ENCODE measurements at regions not wholly inside any gene's neighbourhood (a gene's known extent, or its start where the extent isn't known, plus 50 kb on each side); places are given as distances from the start of the nearest gene placed in this dataset.

DNA sequence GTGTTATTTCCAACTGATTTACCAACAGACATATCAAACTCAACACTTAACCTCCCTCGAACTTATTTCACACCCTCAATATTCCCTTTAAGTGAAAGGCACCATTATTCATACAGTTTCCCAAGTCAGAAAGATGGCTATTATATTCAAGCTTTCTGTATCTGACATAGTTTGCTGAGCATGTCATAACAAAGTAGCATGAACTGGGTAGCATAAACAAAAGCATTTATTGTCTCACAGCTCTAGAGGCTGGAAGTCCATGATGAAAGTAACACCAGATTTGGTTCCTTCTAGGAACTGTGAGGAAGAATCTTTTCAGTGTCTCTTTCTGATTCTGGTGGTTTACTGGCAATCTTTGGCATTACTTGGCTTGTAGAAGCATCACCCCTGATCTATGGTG, 1388.6 kb downstream of the TECRL start:
- no peak for DNase-seq

DNA sequence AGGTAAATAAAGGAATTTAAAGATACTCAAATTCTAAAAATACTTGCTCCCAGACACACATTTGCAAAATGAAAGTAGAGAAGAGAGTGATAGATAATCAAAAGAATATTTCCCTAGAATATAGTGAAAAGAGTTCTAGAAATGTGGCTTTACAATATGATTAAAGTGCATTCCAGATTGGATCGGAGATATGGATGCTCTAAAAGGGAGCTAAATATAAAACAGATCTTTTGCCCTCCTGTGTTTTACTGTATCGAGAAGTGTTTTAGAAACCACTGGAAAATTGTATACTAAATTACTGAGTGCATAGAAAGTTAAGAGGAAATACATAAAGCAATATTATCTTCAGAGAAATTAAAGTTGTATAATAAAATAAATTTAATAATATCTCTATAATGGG, 1392.0 kb downstream of the TECRL start:
- DNase-seq: no peak

DNA sequence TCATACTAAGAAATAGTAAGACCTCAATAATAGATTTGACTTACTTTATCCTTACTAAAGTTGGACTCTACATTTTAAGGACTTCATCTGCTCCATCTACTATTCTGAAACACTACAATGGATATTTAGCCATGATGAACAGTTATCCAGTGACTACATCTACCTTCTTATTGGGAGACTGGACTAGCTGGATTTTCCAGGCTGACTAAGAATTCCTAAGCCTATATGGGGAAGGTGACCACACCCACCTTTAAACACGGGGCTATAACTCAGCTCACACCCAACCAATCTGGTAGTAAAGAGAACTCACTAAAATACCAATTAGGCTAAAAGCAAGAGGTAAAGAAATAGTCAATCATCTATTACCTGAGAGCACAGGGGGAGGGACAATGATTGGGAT, 1438.4 kb downstream of the TECRL start:
- DNase-seq: no peak

DNA sequence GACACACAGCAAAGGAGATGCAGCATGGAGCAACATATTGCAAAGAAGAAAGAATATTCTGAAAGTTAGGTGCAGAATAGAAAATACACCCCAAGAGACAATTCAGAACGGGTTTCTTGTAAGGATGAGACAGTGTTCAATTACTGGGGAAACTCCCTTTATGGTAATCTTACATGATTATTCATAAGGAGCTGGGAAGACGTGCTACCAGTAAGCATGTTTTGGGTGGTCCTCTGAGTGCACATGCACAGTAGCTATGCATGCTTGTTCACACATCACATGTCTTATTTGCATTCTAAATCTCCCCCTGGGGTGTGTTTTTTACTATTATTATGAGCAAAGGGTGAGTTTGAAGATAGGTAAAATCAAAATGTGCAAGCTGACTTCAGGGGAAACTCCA, 1448.8 kb downstream of the TECRL start:
- no peak for DNase-seq

DNA sequence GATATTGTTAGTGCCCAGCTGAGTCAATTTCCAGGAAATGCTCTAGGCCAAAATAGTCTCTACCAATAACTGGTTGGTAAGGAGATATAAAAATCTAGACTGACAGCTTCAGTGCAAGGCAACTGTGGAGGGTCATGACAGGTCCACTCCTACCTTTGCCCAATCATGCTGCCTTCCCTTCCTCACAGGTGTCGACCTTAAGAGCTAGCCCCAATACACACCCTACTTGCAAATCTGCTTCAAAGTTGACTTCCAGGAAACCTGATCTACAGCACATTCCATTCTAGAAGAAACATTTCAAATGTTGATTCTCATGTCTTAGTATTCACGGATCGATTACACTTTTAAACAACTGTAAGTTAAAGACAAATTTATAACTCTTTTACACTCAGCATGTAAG, 1455.5 kb downstream of the TECRL start:
- no peak for DNase-seq

DNA sequence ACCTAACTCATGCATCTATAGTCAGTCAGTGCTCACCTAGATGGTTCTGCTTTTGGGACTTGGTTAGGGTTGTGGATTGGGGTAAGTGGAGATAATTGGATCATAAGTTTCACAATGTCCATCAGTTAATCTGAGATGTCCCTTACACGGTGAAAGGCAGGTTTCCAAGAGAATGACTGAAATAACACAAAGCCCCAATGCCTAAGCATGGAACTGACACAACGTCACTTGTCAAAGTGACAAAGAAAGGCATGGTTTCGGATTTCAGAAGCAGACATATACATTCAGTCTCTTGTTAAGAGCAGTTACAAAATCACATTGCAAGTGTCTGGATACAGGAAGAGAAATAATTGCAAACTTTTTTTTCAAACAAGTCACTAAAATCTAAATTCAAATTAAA, 1456.9 kb downstream of the TECRL start:
- no peak for DNase-seq

DNA sequence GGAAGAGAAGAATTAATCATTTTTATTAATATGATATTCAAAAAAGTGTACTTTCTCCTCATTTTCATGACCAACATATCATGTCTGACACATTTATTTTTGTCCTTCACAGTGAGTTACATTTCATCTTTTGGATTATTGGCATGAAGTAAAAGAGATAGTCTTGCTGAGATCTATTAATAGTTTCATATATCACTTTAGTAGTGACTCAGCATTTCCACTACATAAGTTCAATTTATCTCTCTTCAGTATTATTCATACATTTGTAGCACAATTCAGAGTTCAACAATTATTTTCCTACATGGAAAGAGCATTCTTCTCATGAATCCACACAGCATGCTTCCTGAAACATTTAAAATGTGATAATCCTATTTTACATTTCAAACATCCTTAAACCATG, 1461.1 kb downstream of the TECRL start:
- DNase-seq: no peak

DNA sequence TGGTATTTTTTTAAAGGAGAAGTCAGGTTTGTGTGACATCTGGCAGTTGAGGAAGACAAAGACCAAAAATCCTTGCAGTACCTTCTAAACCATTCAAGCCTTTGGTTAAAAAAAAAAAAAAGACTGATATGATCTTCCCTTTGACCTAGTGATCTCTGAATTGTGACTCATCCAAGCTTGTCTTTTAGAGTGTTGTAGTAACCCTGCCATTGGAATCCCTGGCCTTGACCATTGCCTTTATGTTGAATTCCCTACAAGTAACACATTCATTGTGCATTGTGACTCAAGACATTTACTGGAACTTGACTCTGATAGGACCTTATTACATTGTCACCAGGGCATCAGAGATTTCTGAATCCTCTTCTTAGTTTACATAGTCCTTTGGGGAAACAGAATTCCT, 1469.0 kb downstream of the TECRL start:
- no peak for DNase-seq

DNA sequence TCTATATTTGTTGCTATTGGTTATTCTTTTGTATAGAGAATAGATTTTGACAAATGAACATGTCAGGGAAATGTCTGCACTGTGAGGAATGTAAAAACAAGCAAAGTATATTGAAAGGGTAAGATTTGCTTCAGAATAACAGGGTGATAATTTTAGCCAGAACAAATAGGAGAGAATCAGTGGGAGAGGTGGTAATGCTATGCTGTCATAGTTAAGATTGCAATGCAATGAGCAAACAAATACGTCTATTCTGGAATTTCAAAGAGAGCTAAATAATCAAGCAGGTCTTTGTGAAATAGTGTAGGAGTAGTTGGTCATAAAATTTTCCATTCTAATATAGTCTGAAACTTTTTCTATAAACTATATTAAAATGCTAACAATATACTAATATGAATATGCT, 1478.4 kb downstream of the TECRL start:
- no peak for DNase-seq

DNA sequence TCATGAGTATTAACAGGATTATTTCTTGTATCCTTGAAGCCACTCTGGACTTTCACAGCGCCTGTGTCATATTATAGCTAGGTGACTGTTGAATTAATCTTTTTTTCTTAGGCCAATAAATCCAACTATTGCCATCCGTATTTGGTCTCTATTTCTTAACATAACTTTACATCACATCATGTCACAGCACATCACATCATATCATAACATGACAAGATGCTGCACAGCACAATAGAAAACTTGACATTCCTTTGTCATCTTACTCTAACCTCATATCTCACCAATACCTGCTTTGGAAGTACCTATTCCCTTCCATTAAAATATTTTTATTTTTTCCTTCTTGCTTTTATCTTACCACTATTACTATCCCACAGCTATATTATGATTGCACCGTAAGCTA, 1480.8 kb downstream of the TECRL start:
- DNase-seq: no peak

DNA sequence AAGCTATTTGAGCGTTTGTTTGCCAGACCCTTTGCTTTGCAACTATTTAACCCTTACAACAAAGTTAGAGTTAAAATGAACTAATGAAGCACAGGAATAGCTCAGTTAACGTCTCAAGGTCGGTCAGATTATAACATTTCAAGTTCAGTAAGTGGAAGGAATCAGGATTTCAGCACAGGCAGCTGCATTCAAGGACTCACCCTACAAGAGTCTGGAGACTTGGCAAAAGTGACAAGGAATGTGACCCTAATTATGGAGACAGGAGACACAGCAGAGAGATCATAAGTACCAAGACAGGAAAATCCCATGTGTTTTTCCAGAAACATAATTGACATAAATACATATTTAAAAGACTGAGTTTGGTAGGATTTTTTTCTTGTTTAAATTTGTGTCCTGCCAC, 1481.7 kb downstream of the TECRL start:
- DNase-seq: no peak

DNA sequence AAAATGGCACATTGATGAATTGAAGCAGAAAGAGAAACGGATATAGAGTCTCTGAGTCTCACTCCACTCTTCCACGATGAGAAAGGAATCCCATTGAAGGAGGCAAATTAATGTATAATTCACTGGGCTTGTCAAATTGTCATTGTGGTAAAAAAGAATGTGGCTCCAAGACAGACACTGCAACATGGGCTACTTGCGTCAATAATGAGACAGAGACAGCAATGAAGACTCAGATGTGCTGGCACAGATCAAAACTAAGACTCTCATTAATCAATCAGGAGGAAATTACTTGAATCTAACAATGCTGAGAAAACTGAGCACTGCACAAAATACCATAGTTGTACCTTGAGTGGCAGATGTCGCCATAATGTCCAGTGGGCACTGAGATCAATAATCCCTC, 1485.5 kb downstream of the TECRL start:
- no peak for DNase-seq

DNA sequence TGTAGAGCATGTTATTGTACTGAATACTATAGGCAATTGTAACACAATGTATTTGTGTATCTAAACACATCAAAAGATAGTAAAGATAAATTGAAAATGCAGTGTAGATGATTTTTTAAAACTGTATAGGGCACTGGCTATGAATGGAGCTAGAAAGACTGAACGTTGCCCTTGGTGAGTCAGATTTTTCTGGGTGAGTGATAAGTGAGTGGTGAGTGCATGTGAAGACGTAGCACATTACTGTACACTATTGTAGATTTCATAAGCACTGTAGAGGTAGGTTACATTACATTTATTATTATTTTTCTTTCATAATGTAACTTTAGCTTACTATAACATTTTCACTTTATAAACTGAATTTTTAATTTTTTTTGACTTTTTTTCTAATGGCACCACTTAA, 1491.6 kb downstream of the TECRL start:
- no peak for DNase-seq

DNA sequence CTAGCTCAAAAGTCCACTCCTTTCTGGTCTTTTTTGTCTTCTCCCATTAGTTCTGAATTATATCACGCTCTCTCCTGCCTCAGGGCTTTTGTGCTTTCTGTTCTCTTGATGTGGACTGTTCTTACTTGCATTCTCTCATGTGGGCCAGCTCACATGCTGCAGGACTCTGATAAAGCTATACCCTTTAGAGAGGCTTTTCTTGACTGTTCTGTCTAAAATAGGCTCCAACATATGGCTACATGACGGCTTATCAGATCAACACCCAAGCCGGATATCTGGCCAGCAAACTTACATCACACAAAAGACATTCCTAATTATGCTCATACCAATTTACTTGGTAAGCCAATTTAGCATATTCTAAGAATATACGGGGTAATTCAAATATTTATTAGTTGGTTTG, 1494.5 kb downstream of the TECRL start:
- no peak for DNase-seq

DNA sequence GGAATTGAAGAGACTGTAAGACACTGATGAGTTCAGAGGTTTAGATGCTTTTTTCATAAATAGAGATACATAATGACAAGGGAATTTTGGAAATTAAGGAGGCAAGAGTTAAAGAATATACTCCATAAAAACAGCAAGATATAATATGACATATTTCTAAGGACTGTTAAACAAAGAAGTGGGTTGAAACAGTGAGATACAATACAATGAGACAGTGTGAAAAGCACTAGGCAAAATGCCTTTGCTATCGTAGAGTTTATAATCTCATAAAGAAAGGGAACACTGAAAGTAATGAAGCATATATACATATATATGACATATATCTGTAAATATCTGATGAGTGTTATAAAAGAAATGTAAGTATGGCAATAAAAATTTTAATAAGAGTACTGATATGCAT, 1496.2 kb downstream of the TECRL start:
- no peak for DNase-seq

DNA sequence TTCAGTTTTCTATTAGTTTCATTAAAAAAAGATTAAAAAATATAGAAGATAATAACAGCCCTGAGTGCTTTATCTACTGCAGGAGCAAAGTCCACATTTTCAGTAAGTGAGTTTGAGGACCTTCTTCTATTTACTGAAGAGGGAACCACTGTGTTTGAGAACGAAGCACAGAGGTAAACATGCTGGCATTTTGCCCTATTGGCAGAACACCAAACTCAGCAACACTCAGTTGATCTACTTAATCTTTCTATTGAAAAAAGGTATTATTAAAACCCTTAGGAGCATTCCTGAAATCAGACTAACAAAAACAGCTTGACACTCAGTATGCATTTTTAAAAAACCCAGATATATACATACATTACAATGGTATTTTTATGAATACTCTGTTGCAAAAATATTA, 1496.7 kb downstream of the TECRL start:
- DNase-seq: no peak

DNA sequence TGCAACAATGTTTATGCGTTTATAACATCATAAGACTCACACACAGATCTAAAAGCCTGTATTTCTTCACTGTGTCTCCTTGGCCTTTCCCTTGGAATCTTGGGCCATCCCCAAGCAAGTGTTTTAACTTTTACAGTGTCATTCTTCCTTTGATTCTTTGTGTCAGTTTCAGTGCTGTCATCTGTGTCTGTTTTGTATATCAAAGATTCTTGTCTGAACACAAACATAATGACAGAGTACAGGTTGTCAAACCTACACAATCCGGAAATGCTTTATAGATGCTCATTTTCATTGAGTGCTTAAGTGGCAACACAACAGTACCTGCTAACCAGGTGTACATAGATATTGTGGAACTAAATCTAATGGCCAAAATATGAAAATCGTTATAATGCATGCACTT, 1500.0 kb downstream of the TECRL start:
- DNase-seq: no peak

DNA sequence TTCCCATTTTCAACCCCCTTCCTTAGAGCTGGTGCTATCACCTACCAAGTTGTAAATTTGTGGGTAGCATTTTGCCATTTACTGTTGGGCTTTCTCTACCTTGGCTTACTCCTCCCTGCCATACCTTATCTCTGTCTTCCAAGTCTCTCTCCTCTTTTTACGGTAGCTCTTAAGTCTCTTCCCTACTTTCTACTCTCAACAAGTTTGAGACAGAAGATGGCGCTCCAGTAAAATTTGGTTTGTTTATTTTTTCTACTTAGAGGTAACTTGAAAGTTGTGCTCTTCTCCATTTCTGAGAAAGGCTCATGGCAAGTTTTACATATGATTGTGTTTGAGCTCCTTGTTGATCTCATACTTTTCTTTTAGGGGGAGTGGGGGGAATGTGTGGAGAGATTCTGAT, 1508.1 kb downstream of the TECRL start:
- no peak for DNase-seq

DNA sequence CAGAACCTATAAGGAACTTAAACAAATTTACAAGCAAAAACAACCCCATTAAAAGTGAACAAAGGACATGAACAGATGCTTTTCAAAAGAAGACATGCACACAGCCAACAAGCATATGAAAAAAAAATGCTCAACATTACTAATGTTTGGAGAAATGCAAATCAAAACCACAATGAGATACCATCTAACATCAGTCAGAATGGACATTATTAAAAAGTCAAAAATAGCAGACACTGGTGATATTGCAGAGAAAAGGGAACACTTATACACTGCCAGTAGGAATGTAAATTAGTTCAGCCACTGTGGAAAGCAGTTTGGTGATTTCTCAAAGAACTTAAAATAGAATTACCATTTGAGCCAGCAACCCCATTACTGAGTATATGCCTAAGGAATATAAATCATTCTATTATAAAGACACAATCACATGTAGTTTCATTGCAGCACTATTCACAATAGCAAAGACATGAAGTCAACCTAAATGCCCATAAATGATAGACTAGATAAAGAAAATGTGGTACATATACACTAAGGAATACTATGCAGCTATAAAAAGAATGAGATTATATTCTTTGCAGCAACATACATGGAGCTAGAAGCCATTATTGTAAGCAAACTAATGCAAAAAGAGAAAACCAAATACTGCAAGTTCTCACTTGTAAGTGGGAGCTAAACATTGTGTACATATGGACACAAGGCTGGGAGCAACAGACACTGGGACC, 1509.4 kb downstream of the TECRL start:
- DNase-seq: no peak

DNA sequence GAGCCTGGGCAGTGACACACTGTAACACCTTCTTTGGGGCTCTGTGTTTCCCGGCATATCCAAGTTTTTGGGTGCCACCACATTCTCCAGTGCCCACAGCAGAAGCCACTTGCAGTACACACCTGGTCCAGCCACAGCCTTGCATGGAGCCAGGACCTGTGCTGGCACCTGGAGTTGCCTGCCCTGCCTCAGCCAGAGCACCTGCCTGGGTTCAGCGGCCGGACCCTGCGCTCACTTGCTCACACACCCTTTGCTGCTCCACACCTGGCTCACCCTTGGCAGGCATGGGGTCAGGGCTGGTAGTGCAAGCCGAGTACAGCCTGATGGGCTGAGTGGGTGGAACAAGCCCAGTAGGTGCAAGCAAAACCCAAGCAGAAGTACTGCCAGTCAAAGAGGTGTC, 1511.1 kb downstream of the TECRL start:
- DNase-seq: no peak

DNA sequence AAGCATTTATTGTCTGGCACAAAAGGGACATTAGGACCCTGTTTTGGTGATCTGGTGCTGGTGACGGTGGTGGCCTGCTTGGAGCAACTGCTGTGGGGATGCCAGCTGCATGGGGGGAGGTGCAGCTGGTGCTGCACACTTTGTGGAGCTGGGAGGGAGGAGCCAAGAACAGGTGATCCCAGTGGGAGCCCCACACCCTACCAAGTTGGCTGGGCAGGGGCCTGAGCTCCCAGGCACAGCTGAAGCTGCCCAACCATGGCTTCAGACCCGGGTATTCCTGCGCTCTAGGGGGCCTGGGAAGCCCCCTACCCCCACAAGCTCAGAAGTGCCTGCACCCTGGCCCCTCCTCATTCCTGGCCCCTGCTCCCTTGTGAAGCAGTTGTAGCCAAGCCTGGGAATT, 1512.5 kb downstream of the TECRL start:
- DNase-seq: no peak

DNA sequence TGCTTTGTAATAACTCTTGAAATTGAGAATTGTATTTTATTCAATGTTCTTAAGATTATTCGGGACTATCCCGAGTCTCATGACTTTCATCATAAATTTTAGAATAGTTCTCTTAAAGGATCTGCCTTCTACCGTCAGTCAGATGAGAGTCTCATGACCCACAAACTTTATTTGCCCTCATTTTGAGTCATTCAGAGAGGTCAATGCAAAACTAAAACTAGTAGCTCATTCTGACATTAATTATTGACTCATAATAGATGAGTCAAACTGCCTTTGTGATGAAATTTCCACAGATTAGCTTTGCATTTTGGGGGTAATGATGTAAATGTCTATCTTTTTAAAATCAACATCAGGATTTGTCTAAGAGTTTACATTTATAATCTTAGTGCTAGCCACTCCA, 1527.3 kb downstream of the TECRL start:
- no peak for DNase-seq

DNA sequence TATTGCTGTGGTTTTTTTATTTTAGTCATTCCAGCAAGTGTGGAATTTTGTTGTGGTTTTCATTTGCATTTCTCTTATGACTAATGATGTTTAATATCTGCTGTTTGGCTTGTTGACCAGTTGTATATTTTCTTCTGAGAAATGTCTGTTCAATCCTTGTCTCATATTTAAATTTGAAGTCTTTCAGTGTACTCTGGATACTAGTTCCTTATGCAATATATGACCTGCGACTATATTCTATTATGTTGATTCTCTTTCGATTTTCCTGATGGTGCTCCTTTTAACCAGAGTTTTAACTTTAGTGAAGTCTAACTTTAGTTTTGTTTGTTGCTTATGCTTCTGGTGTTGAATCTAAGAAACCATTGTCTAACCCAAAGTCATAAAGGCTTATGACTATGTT, 1528.0 kb downstream of the TECRL start:
- DNase-seq: no peak

DNA sequence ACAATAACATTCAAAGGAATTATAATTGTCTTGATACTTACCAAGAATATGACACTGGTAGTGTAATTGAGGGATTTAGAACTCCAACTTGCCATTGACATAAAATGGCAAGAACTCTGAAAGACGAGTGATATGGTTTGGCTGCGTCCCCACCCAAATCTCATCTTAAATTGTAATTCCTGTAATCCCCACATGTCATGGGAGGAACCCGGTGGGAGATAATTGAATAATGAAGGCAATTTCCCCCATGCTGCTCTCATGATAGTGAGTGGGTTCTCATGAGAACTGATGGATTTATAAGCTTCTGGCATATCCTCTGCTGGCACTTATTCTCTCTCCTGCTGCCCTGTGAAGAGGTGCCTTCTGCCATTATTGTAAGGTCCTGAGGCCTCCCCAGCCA, 1536.4 kb downstream of the TECRL start:
- DNase-seq: no peak

DNA sequence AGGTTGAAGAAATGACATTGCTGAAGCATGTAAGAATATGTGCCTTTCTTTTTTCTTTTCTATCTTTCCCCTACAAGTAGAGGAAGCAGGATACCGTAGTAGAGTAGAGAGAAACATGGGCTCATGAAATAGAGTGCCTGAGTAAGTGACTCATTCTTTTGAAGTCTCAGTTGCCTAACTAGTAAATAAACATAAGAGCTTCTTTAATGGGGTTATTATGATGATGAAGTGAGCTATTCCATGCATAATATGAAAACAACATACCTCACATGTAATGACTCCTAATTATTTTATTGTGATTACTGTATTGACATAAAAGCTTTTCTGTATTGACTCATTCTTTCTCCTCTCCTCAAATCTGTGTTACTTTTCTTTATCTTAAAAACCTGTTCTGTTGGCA, 1538.2 kb downstream of the TECRL start:
- no peak for DNase-seq

DNA sequence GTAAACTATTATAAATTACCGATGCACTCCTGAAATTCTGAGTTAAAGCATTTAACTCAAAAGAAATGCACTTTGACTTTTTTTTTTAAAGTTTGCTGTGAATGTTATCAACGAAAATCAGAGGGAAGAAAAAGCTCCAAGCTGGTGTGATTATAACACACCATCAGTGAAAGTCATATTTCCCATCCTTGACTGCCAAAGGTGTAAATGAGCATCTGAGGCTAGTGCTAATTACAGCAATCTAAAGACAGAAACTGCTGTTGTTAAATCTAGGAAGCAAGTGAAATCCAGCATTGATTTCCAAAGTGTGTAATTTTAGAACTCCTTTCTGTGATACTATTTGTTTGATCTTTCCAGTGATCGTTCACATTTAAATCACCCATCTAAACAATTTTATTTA, 1538.8 kb downstream of the TECRL start:
- no peak for DNase-seq
